Suppressor macrophage treated with lipopolysaccharide for 4 hours (primary cell): ENCODE measurements at regions not wholly inside any gene's neighbourhood (a gene's known extent, or its start where the extent isn't known, plus 50 kb on each side); places are given as distances from the start of the nearest gene placed in this dataset.
A peak's percentile ranks its signal among the peaks of the same experiment; 100 is the strongest.

ENCODE experiments used
- DNase-seq: peaks from one replicate; pipeline ENCODE4 v3.0.0-alpha.2; 2020

- DNase-seq: peak; percentile 89
Observed at GRCh38 chr4:38189445-38189844, 229.2 kb downstream of the PTTG2 start.

- no peak for DNase-seq
Observed at GRCh38 chr4:38190717-38191178, 230.6 kb downstream of the PTTG2 start.

DNA sequence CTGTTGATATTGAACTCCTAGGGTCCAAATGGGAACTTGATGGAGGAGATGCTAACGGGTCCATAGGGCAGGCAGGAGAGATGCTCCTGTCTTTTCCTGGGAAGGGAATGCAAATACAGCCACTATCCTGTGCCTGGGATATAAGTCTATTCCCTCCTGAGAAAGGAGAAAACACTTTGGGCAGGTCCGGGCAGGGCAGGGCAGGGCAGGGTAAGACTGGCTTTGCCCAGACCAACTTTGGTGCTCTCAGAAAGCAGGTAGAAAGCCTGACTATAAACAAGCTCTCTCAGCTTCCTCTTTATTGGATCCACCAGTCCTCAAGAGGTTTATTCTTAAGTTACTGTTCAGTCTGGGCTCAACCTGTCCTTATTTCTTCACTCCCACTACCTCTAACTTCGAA lies 232.3 kb downstream of the PTTG2 start:
- no peak for DNase-seq

- peak; percentile 87 for DNase-seq
Observed at GRCh38 chr4:38193236-38193863, 233.2 kb downstream of the PTTG2 start.

DNA sequence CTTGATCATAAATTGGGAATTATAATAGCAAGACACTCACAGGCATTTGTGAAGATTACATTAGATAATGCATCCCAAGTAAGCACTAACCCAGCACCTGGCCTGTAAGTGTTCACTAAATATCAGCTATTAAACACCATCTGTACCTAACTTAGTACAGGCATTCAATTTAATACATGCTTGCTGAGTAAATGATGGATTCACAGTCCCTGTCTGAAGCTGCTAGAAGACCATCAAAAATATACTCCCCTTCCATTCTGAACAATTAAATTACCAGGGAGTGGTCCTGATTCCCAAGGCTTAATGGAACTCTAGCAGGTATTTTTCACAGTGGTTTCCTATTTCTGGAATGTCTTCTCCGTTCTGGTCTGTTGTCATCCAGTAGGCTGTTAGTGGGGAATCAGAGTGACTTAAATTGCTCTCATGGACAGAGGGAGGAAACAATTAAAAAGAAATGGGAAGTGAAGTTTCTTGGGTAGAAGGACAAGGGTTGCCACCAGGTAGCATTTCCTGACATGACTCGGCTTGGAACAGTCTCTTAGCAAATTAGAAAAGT lies 233.9 kb downstream of the PTTG2 start:
- DNase-seq: no peak

- no peak for DNase-seq
Observed at GRCh38 chr4:38195486-38195885, 235.3 kb downstream of the PTTG2 start.

GRCh38 chr4:38195911-38196310 lies 235.7 kb downstream of the PTTG2 start:
- no peak for DNase-seq

DNA sequence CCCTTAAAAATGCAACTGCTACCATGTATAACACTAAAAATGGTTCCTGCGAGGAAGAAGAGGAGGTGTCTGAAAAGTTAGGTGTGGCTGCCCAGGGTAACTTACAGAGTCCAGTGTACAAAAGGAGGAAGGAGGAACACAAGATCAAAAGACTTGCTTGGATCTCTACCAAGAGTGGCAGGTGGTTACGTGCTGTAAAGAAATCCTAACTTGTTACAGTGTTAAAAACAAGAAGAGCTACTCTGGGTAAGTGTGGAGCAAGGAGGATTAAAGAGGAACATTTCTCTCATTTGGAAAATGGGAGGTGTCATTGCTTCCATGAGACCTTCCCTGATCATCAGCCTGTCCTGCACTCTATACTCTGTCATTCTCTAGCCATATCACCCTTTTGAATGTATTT lies 242.0 kb downstream of the PTTG2 start:
- peak; percentile 18 for DNase-seq

DNA sequence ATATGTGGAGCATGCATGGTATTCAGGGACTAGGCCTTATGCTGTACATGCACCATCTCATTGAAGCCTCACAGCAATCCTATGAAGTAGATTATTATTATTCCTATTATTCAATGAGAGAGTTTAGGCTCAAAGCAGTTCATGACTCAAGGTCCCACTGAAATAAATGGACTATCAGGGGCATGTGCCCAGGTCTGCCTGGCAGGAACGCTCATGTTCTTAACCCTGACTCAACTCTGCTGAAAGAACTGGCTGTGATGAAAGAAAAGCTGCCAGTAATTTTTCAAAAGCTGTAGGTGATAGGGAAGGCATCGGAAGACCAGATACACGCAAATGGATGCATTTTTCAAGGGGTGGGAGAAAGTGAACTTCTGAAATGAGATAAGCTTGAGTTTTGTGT lies 243.4 kb downstream of the PTTG2 start:
- no peak for DNase-seq

GRCh38 chr4:38204339-38205035 lies 244.3 kb downstream of the PTTG2 start:
- DNase-seq: no peak

GRCh38 chr4:38205261-38205660 lies 245.1 kb downstream of the PTTG2 start:
- no peak for DNase-seq

GRCh38 chr4:38207110-38207457 lies 246.9 kb downstream of the PTTG2 start:
- DNase-seq: no peak

DNA sequence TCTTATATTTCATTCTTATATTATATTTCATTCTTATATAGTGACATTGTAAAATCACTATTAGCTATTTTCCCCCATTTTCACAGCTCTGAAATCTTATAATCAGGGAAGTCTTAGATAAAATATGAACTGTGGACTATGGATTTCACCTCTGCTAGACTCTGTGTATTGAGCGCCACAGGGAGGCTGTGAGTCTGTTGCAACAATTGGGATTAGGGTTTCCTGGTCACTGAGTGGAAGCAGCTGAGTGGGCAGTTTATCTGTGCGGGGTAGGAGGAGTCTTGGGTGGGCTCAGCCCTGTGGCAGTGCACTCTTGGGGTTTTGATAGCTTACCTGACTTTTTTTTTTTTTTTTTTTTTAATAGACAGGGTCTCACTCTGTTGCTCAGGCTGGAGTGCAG lies 249.5 kb downstream of the PTTG2 start:
- DNase-seq: no peak

DNA sequence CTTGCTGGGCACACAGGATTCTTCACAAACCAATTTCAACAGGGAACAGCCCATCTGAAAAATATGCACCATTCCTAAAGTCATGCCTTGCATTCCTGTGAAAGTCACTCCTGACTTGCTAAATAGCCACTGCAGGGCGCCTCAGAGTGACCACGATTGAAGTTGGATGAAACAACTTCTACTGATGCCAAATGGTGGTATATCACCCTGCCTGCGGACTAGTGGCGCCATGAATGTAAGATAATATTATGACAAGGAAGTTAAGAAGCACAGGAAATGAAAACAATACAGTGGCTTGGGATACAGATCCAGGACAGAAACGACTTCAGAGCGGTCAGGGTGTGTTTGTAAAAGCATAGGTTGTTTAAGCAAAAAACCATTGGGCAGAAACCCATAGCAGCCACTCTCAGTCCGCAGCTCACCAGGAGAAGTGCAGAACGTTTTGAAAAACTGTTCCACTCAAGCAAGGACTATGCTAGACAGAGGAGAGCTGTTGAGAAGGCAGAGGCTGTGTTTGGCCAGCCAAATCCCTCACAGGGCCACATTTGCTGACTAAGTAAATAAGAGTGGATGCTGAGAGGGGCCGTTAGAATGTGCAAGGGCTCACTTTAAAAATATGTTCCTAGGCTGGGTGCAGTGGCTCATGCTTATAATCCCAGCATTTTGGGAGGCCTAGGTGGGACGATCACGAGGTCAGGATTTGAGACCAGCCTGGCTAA lies 250.4 kb downstream of the PTTG2 start:
- no peak for DNase-seq

- DNase-seq: no peak
Observed at GRCh38 chr4:38211885-38212284, 251.7 kb downstream of the PTTG2 start.

DNA sequence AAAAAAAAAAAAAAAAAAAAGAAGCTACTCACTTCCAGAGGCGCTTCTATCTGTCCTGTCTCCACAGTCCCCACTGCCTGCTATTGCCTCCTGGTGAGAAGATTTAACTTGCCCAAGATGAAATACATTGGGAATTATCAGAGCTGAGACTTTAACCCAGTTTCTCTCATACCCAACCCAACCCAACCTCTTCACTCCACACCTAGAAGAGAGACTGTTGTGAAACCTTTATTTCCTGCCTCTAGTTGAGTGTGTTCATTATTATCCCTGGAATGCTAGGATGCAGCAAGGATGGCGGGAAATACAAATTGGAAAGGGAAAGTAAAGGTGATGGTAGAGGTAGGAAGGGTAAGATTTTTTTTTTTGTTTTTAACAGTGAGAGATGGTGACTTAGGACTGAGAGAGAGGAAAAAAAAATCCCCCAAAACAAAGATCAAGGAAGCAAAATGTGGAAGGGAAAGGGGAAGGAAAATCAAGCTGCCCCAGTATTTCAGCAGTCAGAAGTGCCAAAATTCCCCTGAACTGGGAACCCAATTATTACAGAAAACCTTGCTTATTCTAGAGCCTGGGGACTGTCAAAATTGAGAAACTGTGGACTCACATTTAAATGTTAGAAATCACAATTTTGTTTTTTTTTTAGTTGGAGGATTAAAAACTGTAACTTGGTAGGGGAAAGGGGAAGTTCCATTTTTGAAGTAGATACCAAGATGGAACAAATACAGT lies 253.0 kb downstream of the PTTG2 start:
- peak; percentile 89 for DNase-seq

DNA sequence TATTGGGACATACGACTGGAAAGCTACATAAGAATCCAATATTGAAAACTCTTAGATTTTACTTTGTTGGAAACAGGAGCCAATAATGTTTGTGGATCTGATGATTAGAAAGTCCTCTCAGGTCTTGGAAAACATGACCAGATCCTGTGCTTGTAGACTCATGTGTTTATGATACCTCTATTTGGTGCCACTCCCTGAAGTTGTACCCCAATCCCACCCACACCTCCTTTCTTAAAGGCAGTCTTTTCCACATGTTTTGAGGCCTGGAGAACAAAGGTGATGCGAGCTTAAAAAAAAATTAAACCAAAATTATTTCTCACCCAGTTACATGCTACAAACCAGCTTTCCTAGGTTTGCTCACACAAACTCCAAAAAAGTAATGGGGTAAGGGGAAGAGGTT lies 262.7 kb downstream of the PTTG2 start:
- no peak for DNase-seq

GRCh38 chr4:38223306-38223705 lies 263.1 kb downstream of the PTTG2 start:
- peak; percentile 31 for DNase-seq

GRCh38 chr4:38223782-38224236 lies 263.6 kb downstream of the PTTG2 start:
- peak; percentile 28 for DNase-seq

- no peak for DNase-seq
Observed at GRCh38 chr4:38224850-38225249, 264.7 kb downstream of the PTTG2 start.

DNA sequence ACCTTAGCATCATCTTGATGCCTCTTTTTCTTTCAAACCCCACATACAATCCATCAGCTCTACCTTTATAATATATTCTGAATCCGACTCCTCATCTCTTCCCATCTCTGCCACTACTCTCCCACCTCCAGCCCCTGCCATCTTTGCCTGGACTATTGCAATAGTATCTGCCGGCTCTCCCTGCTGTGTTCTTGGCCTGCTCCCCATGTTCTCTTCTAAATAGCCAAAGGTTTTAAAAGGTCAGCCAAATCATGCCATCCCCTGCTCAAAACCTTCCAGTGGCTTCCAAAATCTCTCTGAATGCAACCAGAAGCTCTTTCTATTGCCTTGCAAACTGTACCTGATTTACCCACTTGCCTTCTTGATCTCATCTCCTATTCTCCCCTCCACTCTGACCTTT lies 266.0 kb downstream of the PTTG2 start:
- no peak for DNase-seq

DNA sequence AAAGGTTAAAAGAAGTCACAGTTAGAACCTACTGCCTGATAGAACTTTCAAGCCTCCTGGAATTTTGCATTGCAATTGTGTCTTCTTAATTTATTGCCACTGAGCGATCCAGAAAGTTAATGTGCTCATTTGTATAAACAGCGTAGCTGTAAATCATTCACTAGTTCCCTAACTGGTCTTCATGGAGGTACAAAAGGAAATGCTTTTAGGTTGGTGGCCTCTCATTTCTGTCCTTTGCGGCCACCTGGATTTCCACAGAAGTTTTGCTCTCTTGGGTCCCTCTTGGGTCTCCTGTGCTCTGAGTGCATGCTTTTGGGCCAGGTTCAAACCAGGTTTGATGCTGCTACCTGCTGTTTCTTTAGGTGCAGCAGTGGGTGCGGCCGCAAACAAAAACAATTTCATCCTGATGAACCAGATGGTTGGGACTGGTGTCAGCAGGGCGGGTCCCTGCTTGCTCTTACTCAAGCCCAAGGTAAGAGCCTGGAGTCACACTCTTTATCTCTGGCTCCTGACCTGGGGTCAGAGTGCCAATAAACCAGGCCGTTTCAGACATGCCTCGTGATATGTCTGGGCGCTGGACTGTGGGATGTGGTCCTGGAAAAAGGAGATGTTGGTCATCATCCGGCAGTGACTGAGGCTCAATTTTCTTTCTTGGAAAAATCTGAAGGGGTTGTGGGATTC lies 270.1 kb downstream of the PTTG2 start:
- DNase-seq: no peak
